Subcutaneous abdominal adipose tissue (tissue), 5 donors: ENCODE measurements at regions not wholly inside any gene's neighbourhood (a gene's known extent, or its start where the extent isn't known, plus 50 kb on each side); places are given as distances from the start of the nearest gene placed in this dataset.
"Not testable (repeated sequence)": the region's sequence is repeated elsewhere in the genome, so short reads cannot be mapped to it uniquely, and the experiment has no call there.

ENCODE experiments used
- H3K27ac ChIP-seq: one replicate; pipeline ENCODE4 v1.7.0; 2013; ENCODE audit warnings: low read depth, mild to moderate bottlenecking, inconsistent platforms, low read length, moderate library complexity
- H3K27me3 ChIP-seq, 5 donors: one replicate each; pipeline ENCODE4 v1.7.0; 2013; ENCODE audit warnings: low read length in 5 of 5, inconsistent platforms in 1 of 5; ENCODE audit not compliant: control insufficient read depth in 5 of 5, insufficient read depth in 4 of 5
- H3K36me3 ChIP-seq, 5 donors: one replicate each; pipeline ENCODE4 v1.7.0; 2013; ENCODE audit warnings: low read length in 5 of 5; ENCODE audit not compliant: control insufficient read depth in 5 of 5, insufficient read depth in 5 of 5
- H3K4me1 ChIP-seq, 5 donors: one replicate each; pipeline ENCODE4 v1.7.0; 2013; ENCODE audit warnings: low read length in 5 of 5, mild to moderate bottlenecking in 3 of 5, moderate library complexity in 1 of 5; ENCODE audit not compliant: control insufficient read depth in 5 of 5, insufficient read depth in 5 of 5
- H3K4me3 ChIP-seq, 5 donors: one replicate each; pipeline ENCODE4 v1.7.0; 2013; ENCODE audit warnings: low read length in 5 of 5, low read depth in 1 of 5
- H3K9ac ChIP-seq, 5 donors: one replicate each; pipeline ENCODE4 v1.7.0; 2013; ENCODE audit warnings: low read length in 5 of 5, mild to moderate bottlenecking in 4 of 5, moderate library complexity in 3 of 5
- H3K9me3 ChIP-seq, 5 donors: one replicate each; pipeline ENCODE4 v1.7.0; 2013; ENCODE audit warnings: low read length in 5 of 5; ENCODE audit not compliant: control insufficient read depth in 5 of 5
- donor health status: healthy.
- donor health status: healthy.
- donor health status: healthy.
- donor health status: healthy.
- donor health status: healthy.

DNA sequence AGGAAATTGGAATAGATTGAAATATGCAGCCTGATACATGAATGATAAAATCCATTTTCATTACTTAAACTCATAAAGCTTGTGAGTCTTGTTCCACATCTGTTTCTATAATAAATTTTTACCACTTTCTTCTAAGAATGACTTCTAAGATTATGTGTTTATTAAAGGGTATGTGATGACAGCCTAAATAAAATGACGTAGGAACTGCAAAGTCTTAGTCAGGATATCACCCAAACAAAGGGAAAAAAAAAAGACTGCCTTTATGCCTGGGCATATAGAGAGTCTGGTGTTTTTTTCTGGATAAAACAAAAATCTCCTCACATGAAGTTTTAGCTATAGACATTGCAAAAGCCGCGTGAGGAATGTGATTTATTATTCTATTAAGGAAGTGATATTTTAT is 844.0 kb downstream of the DIPK2A start:
- H3K4me1 ChIP-seq: peaks cover 0 to 12% (median 6%) of the 10 kb centered on the region in 5 donors
- no peak overlapping the region for H3K27ac ChIP-seq
- H3K9ac ChIP-seq: no peak overlapping the region
- no peaks in the 10 kb centered on the region for H3K27me3 ChIP-seq
- H3K9me3 ChIP-seq: no peaks in the 10 kb centered on the region
- H3K36me3 ChIP-seq: no peaks in the 10 kb centered on the region
- no peak overlapping the region for H3K4me3 ChIP-seq

DNA sequence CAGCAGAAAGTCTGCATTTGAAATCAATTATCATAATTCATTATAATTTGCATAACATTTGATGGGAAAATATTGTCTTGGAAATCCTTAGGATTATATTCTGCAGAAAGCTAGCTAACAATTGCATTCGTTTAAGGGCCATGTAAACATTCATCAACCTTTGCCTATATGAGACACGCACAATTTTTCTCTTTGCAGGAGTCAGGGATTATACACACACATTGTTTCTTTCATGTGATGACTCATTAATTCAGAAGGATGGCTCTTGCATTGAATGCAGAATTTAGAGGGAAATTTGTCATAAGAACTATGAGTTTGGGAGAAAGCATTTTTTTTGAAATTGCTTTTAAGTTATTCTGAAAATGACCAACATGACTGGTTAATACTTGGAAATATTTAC is 844.7 kb downstream of the DIPK2A start:
- no peaks in the 10 kb centered on the region for H3K27me3 ChIP-seq
- no peak overlapping the region for H3K4me3 ChIP-seq
- H3K27ac ChIP-seq: no peak overlapping the region
- H3K4me1 ChIP-seq: peaks cover 0 to 12% (median 6%) of the 10 kb centered on the region in 5 donors
- H3K36me3 ChIP-seq: no peaks in the 10 kb centered on the region
- no peaks in the 10 kb centered on the region for H3K9me3 ChIP-seq
- H3K9ac ChIP-seq: no peak overlapping the region

- H3K9ac ChIP-seq: no peak overlapping the region
- no peaks in the 10 kb centered on the region for H3K27me3 ChIP-seq
- peaks cover 0 to 12% (median 6%) of the 10 kb centered on the region in 5 donors for H3K4me1 ChIP-seq
- H3K36me3 ChIP-seq: no peaks in the 10 kb centered on the region
- no peaks in the 10 kb centered on the region for H3K9me3 ChIP-seq
- no peak overlapping the region for H3K4me3 ChIP-seq
- no peak overlapping the region for H3K27ac ChIP-seq
Measured at GRCh38 chr3:144818973-144819372, 847.4 kb downstream of the DIPK2A start.

DNA sequence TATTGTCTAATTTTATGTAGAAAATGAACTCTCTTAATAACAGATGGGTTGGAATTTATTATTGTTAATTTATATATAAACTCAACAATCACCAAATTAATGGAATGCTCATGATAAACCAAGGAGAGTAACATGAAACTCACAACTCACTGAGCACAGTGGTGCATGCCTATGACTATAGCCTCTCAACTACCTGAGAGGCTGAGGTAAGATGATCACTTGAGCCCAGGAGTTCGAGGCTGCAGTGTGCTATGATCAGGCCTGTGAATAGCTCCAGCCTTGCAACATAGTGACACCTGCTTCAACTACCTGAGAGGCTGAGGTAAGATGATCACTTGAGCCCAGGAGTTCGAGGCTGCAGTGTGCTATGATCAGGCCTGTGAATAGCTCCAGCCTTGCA is 848.6 kb downstream of the DIPK2A start:
- not testable (repeated sequence) for H3K36me3 ChIP-seq, H3K4me3 ChIP-seq, H3K9me3 ChIP-seq, H3K9ac ChIP-seq, H3K27ac ChIP-seq, H3K27me3 ChIP-seq
- peaks cover 0 to 12% (median 6%) of the 10 kb centered on the region in 5 donors for H3K4me1 ChIP-seq

DNA sequence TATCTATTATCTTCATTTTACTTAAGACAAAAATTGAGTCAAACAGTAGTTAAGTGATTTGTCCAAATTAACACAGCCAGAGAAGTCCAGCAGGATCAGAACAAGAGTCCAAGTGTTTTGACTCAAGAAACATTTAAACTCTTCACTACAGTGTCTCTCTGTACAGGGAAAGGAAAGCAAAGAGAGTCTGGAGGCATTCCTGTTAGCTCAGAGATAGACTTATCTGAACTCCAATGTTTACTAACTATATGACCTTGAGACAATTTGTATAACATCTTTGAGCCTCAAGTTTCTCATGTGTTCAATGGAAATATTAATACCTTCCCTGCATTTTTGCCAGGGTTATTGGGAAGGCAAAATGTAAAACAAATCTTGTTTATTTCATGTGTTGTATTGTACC is 849.1 kb downstream of the DIPK2A start:
- Histone ChIP-seq H3K27ac (no peak overlapping the region), H3K9me3 (no peaks in the 10 kb centered on the region), H3K27me3 (no peaks in the 10 kb centered on the region), H3K4me1 (peaks cover 0 to 12% (median 6%) of the 10 kb centered on the region in 5 donors), H3K4me3 (no peak overlapping the region), H3K9ac (no peak overlapping the region), H3K36me3 (no peaks in the 10 kb centered on the region)

- Histone ChIP-seq H3K9me3 (no peaks in the 10 kb centered on the region), H3K4me3 (no peak overlapping the region), H3K36me3 (no peaks in the 10 kb centered on the region), H3K27ac (no peak overlapping the region), H3K4me1 (peaks cover 0 to 12% (median 6%) of the 10 kb centered on the region in 5 donors), H3K9ac (no peak overlapping the region), H3K27me3 (no peaks in the 10 kb centered on the region)
Measured at GRCh38 chr3:144821583-144821982, 850.0 kb downstream of the DIPK2A start.

GRCh38 chr3:144822671-144823070 is 851.0 kb downstream of the DIPK2A start:
- H3K9me3 ChIP-seq: no peaks in the 10 kb centered on the region
- H3K4me3 ChIP-seq: no peak overlapping the region
- no peaks in the 10 kb centered on the region for H3K27me3 ChIP-seq
- no peak overlapping the region for H3K27ac ChIP-seq
- H3K4me1 ChIP-seq: peaks cover 0 to 12% (median 6%) of the 10 kb centered on the region in 5 donors
- no peak overlapping the region for H3K9ac ChIP-seq
- no peaks in the 10 kb centered on the region for H3K36me3 ChIP-seq

DNA sequence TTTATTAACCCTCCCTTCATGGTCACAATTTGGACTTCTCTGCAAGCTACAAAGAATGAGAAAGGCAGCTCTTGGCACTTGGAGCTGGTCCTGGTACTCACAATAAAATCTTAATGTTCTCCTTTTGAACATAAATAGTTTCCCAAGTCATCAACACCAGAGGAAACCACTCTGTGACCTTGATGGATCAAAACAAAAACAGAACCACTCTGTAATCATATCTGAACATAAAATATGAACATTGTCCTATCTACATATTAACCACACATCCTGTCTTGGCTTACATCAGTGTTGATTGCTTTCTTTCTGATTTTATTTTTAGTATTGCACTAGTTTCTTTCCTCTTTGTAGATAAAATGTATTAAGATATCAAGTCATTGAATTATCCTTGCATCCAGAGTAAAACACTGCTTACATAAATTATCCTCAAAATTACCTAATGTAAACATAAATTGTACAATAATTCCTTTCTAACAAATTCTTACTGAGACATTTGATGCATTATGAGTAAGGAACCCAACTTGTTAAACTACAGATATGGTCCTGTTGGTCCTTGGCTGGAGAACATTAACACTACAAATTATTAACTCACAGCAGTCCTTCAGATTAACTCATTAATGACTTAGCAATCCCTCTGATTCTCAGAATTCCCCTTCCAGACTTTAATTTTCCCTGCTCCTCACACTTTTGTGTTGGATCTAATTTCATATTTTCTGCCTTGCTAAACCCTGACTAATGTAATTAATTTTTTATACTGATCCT is 860.5 kb downstream of the DIPK2A start:
- H3K36me3 ChIP-seq: no peaks in the 10 kb centered on the region
- peaks cover 0 to 5% (median 0%) of the 10 kb centered on the region in 5 donors for H3K4me1 ChIP-seq
- no peak overlapping the region for H3K9ac ChIP-seq
- no peak overlapping the region for H3K27ac ChIP-seq
- H3K27me3 ChIP-seq: no peaks in the 10 kb centered on the region
- peaks cover 4 to 7% (median 6%) of the 10 kb centered on the region in 5 donors for H3K9me3 ChIP-seq
- no peak overlapping the region for H3K4me3 ChIP-seq

DNA sequence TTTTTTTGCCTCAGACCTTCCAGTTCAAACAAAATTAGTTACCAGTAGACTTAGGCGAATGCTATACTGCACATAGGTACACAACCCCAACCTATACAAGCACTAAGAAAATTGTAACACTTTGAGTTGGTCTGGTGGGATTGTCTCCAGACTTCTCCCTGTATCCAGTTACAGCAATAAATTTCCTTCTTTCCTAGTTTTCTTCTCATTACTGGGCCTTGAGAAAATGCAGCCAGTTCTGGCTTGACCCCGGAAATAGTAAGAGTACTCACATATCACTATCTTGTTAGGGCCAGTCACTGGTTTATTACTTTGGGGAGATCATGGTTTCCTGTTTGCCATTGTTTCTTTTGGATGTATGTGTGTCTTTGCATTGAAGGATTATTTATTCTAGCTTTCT is 868.4 kb downstream of the DIPK2A start:
- no peaks in the 10 kb centered on the region for H3K36me3 ChIP-seq

GRCh38 chr3:144840866-144841265 is 869.2 kb downstream of the DIPK2A start:
- Histone ChIP-seq H3K27me3 (no peaks in the 10 kb centered on the region), H3K9ac (no peak overlapping the region), H3K27ac (no peak overlapping the region), H3K9me3 (peaks cover 0 to 6% (median 4%) of the 10 kb centered on the region in 5 donors), H3K4me1 (peaks cover 0 to 2% (median 0%) of the 10 kb centered on the region in 5 donors), H3K36me3 (no peaks in the 10 kb centered on the region), H3K4me3 (no peak overlapping the region)

More for the DNA sequence above, 868.4 kb downstream of the DIPK2A start:
- no peak overlapping the region for H3K9ac ChIP-seq
- H3K27ac ChIP-seq: no peak overlapping the region
- H3K27me3 ChIP-seq: no peaks in the 10 kb centered on the region
- no peak overlapping the region for H3K4me3 ChIP-seq
- H3K4me1 ChIP-seq: peaks cover 0 to 2% (median 0%) of the 10 kb centered on the region in 5 donors
- H3K9me3 ChIP-seq: peaks cover 0 to 6% (median 4%) of the 10 kb centered on the region in 5 donors
